HEK293 (cell line): ENCODE measurements at regions not wholly inside any gene's neighbourhood (a gene's known extent, or its start where the extent isn't known, plus 50 kb on each side); places are given as distances from the start of the nearest gene placed in this dataset.
A peak's percentile ranks its signal among the peaks of the same experiment; 100 is the strongest.

ENCODE experiments used
- CTCF ChIA-PET: fragments of 350-600 bp; formaldehyde crosslinking; extraction: SDS; loops from one replicate; lab custom pipeline; 2021; ENCODE audit warnings: antibody characterized with exemption; lab: Yijun Ruan, JAX
- POLR2A ChIA-PET: fragments of 300-600 bp; formaldehyde crosslinking; extraction: SDS; loops from one replicate; lab custom pipeline; 2020; ENCODE audit warnings: antibody characterized with exemption, inconsistent platforms; lab: Yijun Ruan, JAX
- H3K27ac ChIP-seq: fragments of 200-500 bp; sonication (Bioruptor generic); 2 replicates; pipeline ENCODE4 v1.5.1; 2014; ENCODE audit warnings: low read depth, low read length, control low read depth, inconsistent platforms; ENCODE audit errors: extremely low read depth
- H3K36me3 ChIP-seq, 2 experiments: fragments of 200-500 bp in 1 of 2; sonication (Bioruptor generic) in 1 of 2; 1 replicate in 1 of 2; 2 replicates in 1 of 2; pipeline ENCODE4 v1.5.1; 2014 to 2017; ENCODE audit warnings: inconsistent platforms in 2 of 2, low read length in 2 of 2; ENCODE audit not compliant: control insufficient read depth in 2 of 2, insufficient read depth in 1 of 2
- H3K4me1 ChIP-seq: fragments of 200-500 bp; sonication (Bioruptor generic); 2 replicates; pipeline ENCODE4 v1.5.1; 2014; ENCODE audit warnings: mild to moderate bottlenecking, low read length, inconsistent platforms; ENCODE audit not compliant: control insufficient read depth, insufficient read depth
- H3K4me3 ChIP-seq: 2 replicates; pipeline ENCODE4 v1.5.1; 2011; ENCODE audit warnings: low read depth, mild to moderate bottlenecking, control low read depth, low read length, moderate library complexity
- H3K9me3 ChIP-seq: fragments of 200-500 bp; sonication (Bioruptor generic); 2 replicates; pipeline ENCODE4 v1.5.1; 2014; ENCODE audit warnings: low read depth, low read length, inconsistent platforms; ENCODE audit not compliant: control insufficient read depth, insufficient read depth
- FEZF1 ChIP-seq: fragments of 450-650 bp; formaldehyde crosslinking; IDR thresholded peaks from 2 replicates; pipeline ENCODE4 v1.5.1; 2016; ENCODE audit warnings: missing biosample characterization, missing genetic modification characterization
- IKZF3 ChIP-seq: fragments of 450-650 bp; IDR thresholded peaks from 2 replicates; pipeline ENCODE4 v1.5.0; 2018; ENCODE audit warnings: missing biosample characterization, mild to moderate bottlenecking, missing genetic modification characterization, moderate library complexity
- INSM2 ChIP-seq: fragments of 450-650 bp; formaldehyde crosslinking; IDR thresholded peaks from 2 replicates; pipeline ENCODE4 v1.5.1; 2016; ENCODE audit warnings: missing biosample characterization, missing genetic modification characterization
- MYNN ChIP-seq: fragments of 450-650 bp; formaldehyde crosslinking; IDR thresholded peaks from 2 replicates; pipeline ENCODE4 v1.5.1; 2016; ENCODE audit warnings: missing biosample characterization, missing genetic modification characterization, borderline replicate concordance
- OSR2 ChIP-seq: fragments of 450-650 bp; formaldehyde crosslinking; IDR thresholded peaks from 2 replicates; pipeline ENCODE4 v1.5.1; 2016; ENCODE audit warnings: missing biosample characterization, missing genetic modification characterization
- TRIM28 ChIP-seq: IDR thresholded peaks from 2 replicates; pipeline ENCODE4 v1.6.1; 2011; ENCODE audit warnings: low read length, control low read depth, borderline replicate concordance
- ZBTB17 ChIP-seq: fragments of 450-650 bp; formaldehyde crosslinking; IDR thresholded peaks from 2 replicates; pipeline ENCODE4 v1.5.1; 2016; ENCODE audit warnings: missing biosample characterization, missing genetic modification characterization
- ZFP69B ChIP-seq: fragments of 450-650 bp; formaldehyde crosslinking; IDR thresholded peaks from 2 replicates; pipeline ENCODE4 v1.5.1; 2016; ENCODE audit warnings: missing biosample characterization, missing genetic modification characterization
- ZNF138 ChIP-seq: fragments of 450-650 bp; formaldehyde crosslinking; IDR thresholded peaks from 2 replicates; pipeline ENCODE4 v1.5.1; 2016; ENCODE audit warnings: missing biosample characterization, missing genetic modification characterization, borderline replicate concordance
- ZNF19 ChIP-seq: fragments of 450-650 bp; formaldehyde crosslinking; IDR thresholded peaks from 2 replicates; pipeline ENCODE4; 2016; ENCODE audit warnings: missing biosample characterization, missing genetic modification characterization, low read depth
- ZNF221 ChIP-seq: fragments of 450-650 bp; formaldehyde crosslinking; IDR thresholded peaks from 2 replicates; pipeline ENCODE4 v1.5.1; 2017; ENCODE audit warnings: missing biosample characterization, missing genetic modification characterization, borderline replicate concordance
- ZNF23 ChIP-seq: fragments of 450-650 bp; formaldehyde crosslinking; IDR thresholded peaks from 2 replicates; pipeline ENCODE4 v1.5.1; 2016; ENCODE audit warnings: missing biosample characterization, missing genetic modification characterization, borderline replicate concordance
- ZNF292 ChIP-seq: fragments of 450-650 bp; formaldehyde crosslinking; IDR thresholded peaks from 2 replicates; pipeline ENCODE4 v1.5.1; 2016; ENCODE audit warnings: low read depth, missing biosample characterization, missing genetic modification characterization, borderline replicate concordance
- ZNF416 ChIP-seq: fragments of 450-650 bp; formaldehyde crosslinking; IDR thresholded peaks from 2 replicates; pipeline ENCODE4 v1.5.1; 2016; ENCODE audit warnings: missing biosample characterization, missing genetic modification characterization
- ZNF600 ChIP-seq: fragments of 450-650 bp; formaldehyde crosslinking; IDR thresholded peaks from 2 replicates; pipeline ENCODE4 v1.5.1; 2016; ENCODE audit warnings: missing biosample characterization, missing genetic modification characterization
- ZNF777 ChIP-seq: fragments of 450-650 bp; formaldehyde crosslinking; IDR thresholded peaks from 2 replicates; pipeline ENCODE4 v1.5.1; 2017; ENCODE audit warnings: missing biosample characterization, missing genetic modification characterization, borderline replicate concordance
- ZNF791 ChIP-seq: fragments of 450-650 bp; formaldehyde crosslinking; IDR thresholded peaks from 2 replicates; pipeline ENCODE4 v1.5.1; 2016; ENCODE audit warnings: missing biosample characterization, missing genetic modification characterization
- ZSCAN23 ChIP-seq: fragments of 450-650 bp; formaldehyde crosslinking; IDR thresholded peaks from 2 replicates; pipeline ENCODE4 v1.5.1; 2016; ENCODE audit warnings: missing biosample characterization, missing genetic modification characterization
- TF ChIP-seq, protein P1 (sequence below): fragments of 450-650 bp; formaldehyde crosslinking; IDR thresholded peaks from 2 replicates; pipeline ENCODE4 v1.5.1; 2017; ENCODE audit warnings: missing biosample characterization, missing genetic modification characterization
- TF ChIP-seq, protein P2 (sequence below): fragments of 450-650 bp; formaldehyde crosslinking; IDR thresholded peaks from 2 replicates; pipeline ENCODE4 v1.5.1; 2016; ENCODE audit warnings: missing biosample characterization, missing genetic modification characterization
- TF ChIP-seq, protein P3 (sequence below): fragments of 450-650 bp; formaldehyde crosslinking; IDR thresholded peaks from 2 replicates; pipeline ENCODE4 v1.5.1; 2016; ENCODE audit warnings: missing biosample characterization, missing genetic modification characterization

GRCh38 chr9:79408617-79409016, 163.1 kb upstream of the TLE4 start:
- POLR2A ChIA-PET: interaction anchor here (1.2 kb wide), 1 partner anchor 147 kb away, joined by 3 read pairs; no protein-coding TSS in a partner anchor

GRCh38 chr9:79409182-79409823, 162.5 kb upstream of the TLE4 start:
- no peaks in the 10 kb centered on the region for H3K4me1 ChIP-seq
- CTCF ChIA-PET: interaction anchor here (1.0 kb wide), 1 partner anchor 808 kb away, joined by 3 read pairs; no protein-coding TSS in a partner anchor
- POLR2A ChIA-PET: interaction anchor here (1.2 kb wide), 1 partner anchor 146 kb away, joined by 3 read pairs; no protein-coding TSS in a partner anchor
- no peak overlapping the region for H3K4me3 ChIP-seq
- H3K27ac ChIP-seq: no peak overlapping the region
- no peaks in the 10 kb centered on the region for H3K9me3 ChIP-seq
- TF ChIP-seq ZNF221 (tag by site-specific recombination) (no peak), TRIM28 (peak; percentile 34; the same call in 1 of the 2 replicates), FEZF1 (tag by site-specific recombination) (peak; percentile 17; the same call in 1 of the 2 replicates), OSR2 (peak; percentile 33; the same call in 1 of the 2 replicates), ZBTB17 (tag by site-specific recombination) (peak; percentile 59)
- no peaks in the 10 kb centered on the region for H3K36me3 ChIP-seq

More at GRCh38 chr9:79408617-79409016, 163.1 kb upstream of the TLE4 start:
- Histone ChIP-seq H3K27ac (no peak overlapping the region), H3K36me3 (no peaks in the 10 kb centered on the region), H3K4me3 (no peak overlapping the region), H3K4me1 (no peaks in the 10 kb centered on the region), H3K9me3 (no peaks in the 10 kb centered on the region)
- TF ChIP-seq IKZF3 (tag by site-specific recombination) (no peak), MYNN (no peak), ZNF600 (tag by site-specific recombination) (no peak), ZNF23 (tag by site-specific recombination) (no peak), ZNF138 (tag by site-specific recombination) (no peak), ZNF416 (tag by site-specific recombination) (no peak), ZNF791 (no peak), ZSCAN23 (tag by site-specific recombination) (no peak), ZNF19 (tag by site-specific recombination) (no peak), ZNF292 (tag by site-specific recombination) (no peak), ZFP69B (tag by site-specific recombination) (no peak), INSM2 (no peak), ZNF777 (no peak)
- TF ChIP-seq, protein P1, sequence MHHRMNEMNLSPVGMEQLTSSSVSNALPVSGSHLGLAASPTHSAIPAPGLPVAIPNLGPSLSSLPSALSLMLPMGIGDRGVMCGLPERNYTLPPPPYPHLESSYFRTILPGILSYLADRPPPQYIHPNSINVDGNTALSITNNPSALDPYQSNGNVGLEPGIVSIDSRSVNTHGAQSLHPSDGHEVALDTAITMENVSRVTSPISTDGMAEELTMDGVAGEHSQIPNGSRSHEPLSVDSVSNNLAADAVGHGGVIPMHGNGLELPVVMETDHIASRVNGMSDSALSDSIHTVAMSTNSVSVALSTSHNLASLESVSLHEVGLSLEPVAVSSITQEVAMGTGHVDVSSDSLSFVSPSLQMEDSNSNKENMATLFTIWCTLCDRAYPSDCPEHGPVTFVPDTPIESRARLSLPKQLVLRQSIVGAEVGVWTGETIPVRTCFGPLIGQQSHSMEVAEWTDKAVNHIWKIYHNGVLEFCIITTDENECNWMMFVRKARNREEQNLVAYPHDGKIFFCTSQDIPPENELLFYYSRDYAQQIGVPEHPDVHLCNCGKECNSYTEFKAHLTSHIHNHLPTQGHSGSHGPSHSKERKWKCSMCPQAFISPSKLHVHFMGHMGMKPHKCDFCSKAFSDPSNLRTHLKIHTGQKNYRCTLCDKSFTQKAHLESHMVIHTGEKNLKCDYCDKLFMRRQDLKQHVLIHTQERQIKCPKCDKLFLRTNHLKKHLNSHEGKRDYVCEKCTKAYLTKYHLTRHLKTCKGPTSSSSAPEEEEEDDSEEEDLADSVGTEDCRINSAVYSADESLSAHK (tag by site-specific recombination): no peak
- TF ChIP-seq, protein P2, sequence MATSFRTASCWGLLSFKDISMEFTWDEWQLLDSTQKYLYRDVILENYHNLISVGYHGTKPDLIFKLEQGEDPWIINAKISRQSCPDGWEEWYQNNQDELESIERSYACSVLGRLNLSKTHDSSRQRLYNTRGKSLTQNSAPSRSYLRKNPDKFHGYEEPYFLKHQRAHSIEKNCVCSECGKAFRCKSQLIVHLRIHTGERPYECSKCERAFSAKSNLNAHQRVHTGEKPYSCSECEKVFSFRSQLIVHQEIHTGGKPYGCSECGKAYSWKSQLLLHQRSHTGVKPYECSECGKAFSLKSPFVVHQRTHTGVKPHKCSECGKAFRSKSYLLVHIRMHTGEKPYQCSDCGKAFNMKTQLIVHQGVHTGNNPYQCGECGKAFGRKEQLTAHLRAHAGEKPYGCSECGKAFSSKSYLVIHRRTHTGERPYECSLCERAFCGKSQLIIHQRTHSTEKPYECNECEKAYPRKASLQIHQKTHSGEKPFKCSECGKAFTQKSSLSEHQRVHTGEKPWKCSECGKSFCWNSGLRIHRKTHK (tag by site-specific recombination): no peak
- TF ChIP-seq, protein P3, sequence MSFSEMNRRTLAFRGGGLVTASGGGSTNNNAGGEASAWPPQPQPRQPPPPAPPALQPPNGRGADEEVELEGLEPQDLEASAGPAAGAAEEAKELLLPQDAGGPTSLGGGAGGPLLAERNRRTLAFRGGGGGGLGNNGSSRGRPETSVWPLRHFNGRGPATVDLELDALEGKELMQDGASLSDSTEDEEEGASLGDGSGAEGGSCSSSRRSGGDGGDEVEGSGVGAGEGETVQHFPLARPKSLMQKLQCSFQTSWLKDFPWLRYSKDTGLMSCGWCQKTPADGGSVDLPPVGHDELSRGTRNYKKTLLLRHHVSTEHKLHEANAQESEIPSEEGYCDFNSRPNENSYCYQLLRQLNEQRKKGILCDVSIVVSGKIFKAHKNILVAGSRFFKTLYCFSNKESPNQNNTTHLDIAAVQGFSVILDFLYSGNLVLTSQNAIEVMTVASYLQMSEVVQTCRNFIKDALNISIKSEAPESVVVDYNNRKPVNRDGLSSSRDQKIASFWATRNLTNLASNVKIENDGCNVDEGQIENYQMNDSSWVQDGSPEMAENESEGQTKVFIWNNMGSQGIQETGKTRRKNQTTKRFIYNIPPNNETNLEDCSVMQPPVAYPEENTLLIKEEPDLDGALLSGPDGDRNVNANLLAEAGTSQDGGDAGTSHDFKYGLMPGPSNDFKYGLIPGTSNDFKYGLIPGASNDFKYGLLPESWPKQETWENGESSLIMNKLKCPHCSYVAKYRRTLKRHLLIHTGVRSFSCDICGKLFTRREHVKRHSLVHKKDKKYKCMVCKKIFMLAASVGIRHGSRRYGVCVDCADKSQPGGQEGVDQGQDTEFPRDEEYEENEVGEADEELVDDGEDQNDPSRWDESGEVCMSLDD (tag by site-specific recombination): no peak
- CTCF ChIA-PET: interaction anchor here (1.0 to 1.1 kb wide), 2 partner anchors 15 to 808 kb away, joined by 3 read pairs; no protein-coding TSS in a partner anchor
